ENCODE measurements at regions not wholly inside any gene's neighbourhood (a gene's known extent, or its start where the extent isn't known, plus 50 kb on each side); places are given as distances from the start of the nearest gene placed in this dataset.

GRCh38 chr1:222865718-222866117, 50.9 kb downstream of the DISP1 start:
- DNase-seq (ENCODE audit: low read depth), result no peak
- no peak overlapping the region for H3K4me3 ChIP-seq (ENCODE audit: low read depth, low read length)
- no peak for TF ChIP-seq CTCF (IDR thresholded peaks at IDR 0.05; ENCODE audit: insufficient read depth, low read depth, low read length, missing control alignments)

GRCh38 chr1:222867316-222867715, 52.5 kb downstream of the DISP1 start:
- H3K4me3 ChIP-seq (ENCODE audit: low read depth, low read length), result no peak overlapping the region
- no peak for TF ChIP-seq CTCF (IDR thresholded peaks at IDR 0.05; ENCODE audit: insufficient read depth, low read depth, low read length, missing control alignments)
- no peak for DNase-seq (ENCODE audit: low read depth)

- TF ChIP-seq CTCF (IDR thresholded peaks at IDR 0.05; ENCODE audit: insufficient read depth, low read depth, low read length, missing control alignments), result no peak
- no peak for DNase-seq (ENCODE audit: low read depth)
Measured at GRCh38 chr1:222876182-222876581, 61.3 kb downstream of the DISP1 start.

GRCh38 chr1:222877854-222878253, 63.0 kb downstream of the DISP1 start:
- DNase-seq (ENCODE audit: low read depth), result no peak
- no peak overlapping the region for H3K4me3 ChIP-seq (ENCODE audit: low read depth, low read length)
- TF ChIP-seq CTCF (IDR thresholded peaks at IDR 0.05; ENCODE audit: insufficient read depth, low read depth, low read length, missing control alignments), result no peak

More at GRCh38 chr1:222876182-222876581, 61.3 kb downstream of the DISP1 start:
- no peak overlapping the region for H3K4me3 ChIP-seq (ENCODE audit: low read depth, low read length)

GRCh38 chr1:222880587-222880986, 65.7 kb downstream of the DISP1 start:
- no peak for TF ChIP-seq CTCF (IDR thresholded peaks at IDR 0.05; ENCODE audit: insufficient read depth, low read depth, low read length, missing control alignments)
- H3K4me3 ChIP-seq (ENCODE audit: low read depth, low read length), result no peak overlapping the region
- DNase-seq (ENCODE audit: low read depth), result no peak

- no peak for TF ChIP-seq CTCF (IDR thresholded peaks at IDR 0.05; ENCODE audit: insufficient read depth, low read depth, low read length, missing control alignments)
- DNase-seq (ENCODE audit: low read depth), result no peak
- no peak overlapping the region for H3K4me3 ChIP-seq (ENCODE audit: low read depth, low read length)
Measured at GRCh38 chr1:222886194-222886854, 71.5 kb downstream of the DISP1 start.

- no peak for DNase-seq (ENCODE audit: low read depth)
- TF ChIP-seq CTCF (IDR thresholded peaks at IDR 0.05; ENCODE audit: insufficient read depth, low read depth, low read length, missing control alignments), result no peak
Measured at GRCh38 chr1:222886878-222887351, 72.1 kb downstream of the DISP1 start.

More at GRCh38 chr1:222886878-222887351, 72.1 kb downstream of the DISP1 start:
- H3K4me3 ChIP-seq (ENCODE audit: low read depth, low read length), result no peak overlapping the region

Data from GM12865 (cell line).